AG04449 (cell line): ENCODE measurements at regions not wholly inside any gene's neighbourhood (a gene's known extent, or its start where the extent isn't known, plus 50 kb on each side); places are given as distances from the start of the nearest gene placed in this dataset.

ENCODE experiments used
- CTCF ChIA-PET: fragments of 350-600 bp; formaldehyde crosslinking; extraction: SDS; loops from one replicate; lab custom pipeline; 2021; ENCODE audit warnings: antibody characterized with exemption; lab: Yijun Ruan, JAX
- POLR2A ChIA-PET: fragments of 400-600, 350-600 bp; formaldehyde crosslinking; extraction: SDS; loops from one replicate; lab custom pipeline; 2020; ENCODE audit warnings: antibody characterized with exemption, inconsistent platforms; lab: Yijun Ruan, JAX
- DNase-seq: peaks from one replicate; pipeline ENCODE4 v3.0.0-alpha.2; 2010; ENCODE audit warnings: low read depth, low spot score
- H3K4me3 ChIP-seq: 2 replicates; pipeline ENCODE4 v1.5.1; 2011; ENCODE audit warnings: low read depth, mild to moderate bottlenecking, control low read depth, low read length
- TF ChIP-seq, protein P1 (sequence below): IDR thresholded peaks from one replicate; pipeline ENCODE4 v1.5.1; 2011; ENCODE audit warnings: mild to moderate bottlenecking, moderate library complexity, low read length, control low read depth, inconsistent platforms; ENCODE audit not compliant: insufficient read depth; ENCODE audit errors: missing control alignments

DNA sequence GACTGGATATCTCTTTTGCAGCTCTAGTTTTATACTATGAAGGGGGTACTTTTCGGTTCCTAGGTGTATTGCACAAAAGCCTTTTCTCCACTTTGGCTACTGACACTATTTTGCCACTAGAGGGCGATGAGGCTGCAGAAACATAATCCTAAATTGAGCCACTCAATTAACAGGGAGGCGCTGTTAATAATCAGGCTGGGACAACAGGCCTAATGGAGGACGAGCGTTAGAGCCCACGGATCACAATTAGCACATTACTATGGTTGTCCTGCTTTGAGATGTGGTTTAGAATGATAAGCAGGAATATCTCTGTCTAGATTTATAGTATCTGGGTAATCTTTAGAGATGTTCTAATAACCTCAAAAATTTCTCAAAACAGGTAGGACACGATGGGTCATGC is 62.2 kb upstream of the PMAIP1 start:
- no peak overlapping the region for H3K4me3 ChIP-seq
- CTCF ChIA-PET: interaction anchor here (0.7 to 5.9 kb wide), 37 partner anchors 10 to 530 kb away, joined by 3 to 76 read pairs (median 4); partner anchors contain the start of gene CCBE1
- no peak for DNase-seq
- TF ChIP-seq, protein P1, sequence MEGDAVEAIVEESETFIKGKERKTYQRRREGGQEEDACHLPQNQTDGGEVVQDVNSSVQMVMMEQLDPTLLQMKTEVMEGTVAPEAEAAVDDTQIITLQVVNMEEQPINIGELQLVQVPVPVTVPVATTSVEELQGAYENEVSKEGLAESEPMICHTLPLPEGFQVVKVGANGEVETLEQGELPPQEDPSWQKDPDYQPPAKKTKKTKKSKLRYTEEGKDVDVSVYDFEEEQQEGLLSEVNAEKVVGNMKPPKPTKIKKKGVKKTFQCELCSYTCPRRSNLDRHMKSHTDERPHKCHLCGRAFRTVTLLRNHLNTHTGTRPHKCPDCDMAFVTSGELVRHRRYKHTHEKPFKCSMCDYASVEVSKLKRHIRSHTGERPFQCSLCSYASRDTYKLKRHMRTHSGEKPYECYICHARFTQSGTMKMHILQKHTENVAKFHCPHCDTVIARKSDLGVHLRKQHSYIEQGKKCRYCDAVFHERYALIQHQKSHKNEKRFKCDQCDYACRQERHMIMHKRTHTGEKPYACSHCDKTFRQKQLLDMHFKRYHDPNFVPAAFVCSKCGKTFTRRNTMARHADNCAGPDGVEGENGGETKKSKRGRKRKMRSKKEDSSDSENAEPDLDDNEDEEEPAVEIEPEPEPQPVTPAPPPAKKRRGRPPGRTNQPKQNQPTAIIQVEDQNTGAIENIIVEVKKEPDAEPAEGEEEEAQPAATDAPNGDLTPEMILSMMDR: peak; percentile 79
- POLR2A ChIA-PET: interaction anchor here (0.7 to 1.5 kb wide), 2 partner anchors 62 to 63 kb away, joined by 3 to 4 read pairs; no protein-coding TSS in a partner anchor

DNA sequence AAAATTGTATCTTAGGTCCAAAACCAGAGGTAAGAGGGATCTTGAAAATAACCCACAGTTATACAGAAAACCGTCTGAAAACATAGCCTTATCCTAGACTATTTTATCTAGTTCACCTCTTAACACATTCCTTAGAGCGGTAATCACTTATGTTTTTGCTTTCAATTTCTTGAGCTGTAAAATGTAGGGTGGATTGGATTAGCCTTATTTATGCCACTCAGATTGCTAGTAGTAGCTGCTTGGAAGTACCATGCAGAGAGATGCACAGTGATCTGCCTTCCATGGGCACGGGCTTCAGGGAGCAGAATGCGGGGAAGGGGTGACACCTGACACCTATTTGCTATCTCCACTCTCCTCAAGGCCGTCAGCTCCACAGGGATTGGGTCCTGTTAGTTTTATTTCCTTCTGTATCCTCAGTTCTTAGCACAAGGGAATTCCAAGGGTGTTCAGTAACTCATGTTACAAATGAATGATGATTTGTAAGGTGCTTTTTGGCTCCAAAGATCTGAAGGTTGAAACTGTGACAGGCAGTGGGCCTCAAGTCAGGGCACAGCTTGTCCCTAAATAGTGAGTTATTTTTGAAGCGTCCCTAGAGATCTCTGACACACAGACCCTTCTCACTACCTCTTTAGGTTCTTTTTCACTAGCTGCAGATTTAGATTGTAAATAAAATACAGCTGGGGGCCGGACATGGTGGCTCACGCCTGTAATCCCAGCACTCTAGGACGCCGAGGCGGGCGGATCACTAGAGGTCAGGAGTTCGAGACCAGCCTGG is 64.0 kb upstream of the PMAIP1 start:
- ChIA-PET CTCF (interaction anchor here (0.6 to 5.9 kb wide), 24 partner anchors 9 to 714 kb away, joined by 3 to 76 read pairs (median 6); partner anchors contain the start of genes CCBE1 and PMAIP1), POLR2A (interaction anchor here (0.6 to 1.5 kb wide), 5 partner anchors 46 to 65 kb away, joined by 3 to 4 read pairs (median 3); partner anchors contain the start of gene PMAIP1)
- H3K4me3 ChIP-seq: no peak overlapping the region
- no peak for DNase-seq
- TF ChIP-seq, protein P1: no peak

DNA sequence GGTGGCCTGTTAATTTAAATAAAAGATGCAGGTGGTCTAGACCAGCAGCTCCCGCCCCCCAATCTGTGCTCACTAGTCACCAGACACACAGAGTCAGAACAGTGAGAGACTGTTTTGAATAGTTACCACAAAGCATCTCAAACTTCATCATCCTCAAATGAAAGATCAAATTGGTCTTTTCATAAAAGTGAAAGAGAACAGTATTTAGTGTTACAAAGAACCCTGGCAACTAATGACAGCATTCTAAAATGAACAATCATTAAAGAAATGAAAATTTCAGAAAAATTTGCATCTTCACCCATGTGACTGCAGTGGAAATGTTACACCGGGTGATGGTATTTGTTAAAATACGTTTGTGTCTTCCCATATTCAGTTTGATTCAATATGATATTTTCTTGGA is 65.5 kb upstream of the PMAIP1 start:
- CTCF ChIA-PET: interaction anchor here (0.9 to 5.9 kb wide), 6 partner anchors 11 to 375 kb away, joined by 4 to 76 read pairs (median 13); no protein-coding TSS in a partner anchor
- TF ChIP-seq, protein P1: no peak
- POLR2A ChIA-PET: no interaction called here
- H3K4me3 ChIP-seq: no peak overlapping the region
- no peak for DNase-seq

DNA sequence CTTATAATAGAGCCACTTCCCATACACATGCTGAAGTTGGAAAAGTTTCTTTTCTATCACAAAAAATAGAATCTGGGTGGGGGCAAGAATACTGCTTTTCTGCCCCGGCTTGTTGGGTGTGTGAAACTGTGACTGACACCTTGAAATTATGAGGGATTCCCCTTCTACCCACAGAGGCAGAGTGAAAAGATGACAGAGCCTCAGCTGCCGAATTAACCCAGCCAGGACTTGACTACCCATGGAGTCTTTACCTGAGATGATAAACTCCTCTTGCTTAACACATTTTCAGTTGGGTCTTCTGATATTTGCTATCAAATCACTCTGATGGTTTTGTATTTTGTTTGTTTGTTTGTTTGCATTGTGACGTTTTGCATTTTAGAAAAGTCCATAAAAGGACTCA is 66.0 kb upstream of the PMAIP1 start:
- DNase-seq: no peak
- TF ChIP-seq, protein P1: no peak
- H3K4me3 ChIP-seq: no peak overlapping the region
- ChIA-PET CTCF (interaction anchor here (0.9 to 5.4 kb wide), 4 partner anchors 10 to 374 kb away, joined by 4 to 76 read pairs (median 8); no protein-coding TSS in a partner anchor), POLR2A (no interaction called here)

DNA sequence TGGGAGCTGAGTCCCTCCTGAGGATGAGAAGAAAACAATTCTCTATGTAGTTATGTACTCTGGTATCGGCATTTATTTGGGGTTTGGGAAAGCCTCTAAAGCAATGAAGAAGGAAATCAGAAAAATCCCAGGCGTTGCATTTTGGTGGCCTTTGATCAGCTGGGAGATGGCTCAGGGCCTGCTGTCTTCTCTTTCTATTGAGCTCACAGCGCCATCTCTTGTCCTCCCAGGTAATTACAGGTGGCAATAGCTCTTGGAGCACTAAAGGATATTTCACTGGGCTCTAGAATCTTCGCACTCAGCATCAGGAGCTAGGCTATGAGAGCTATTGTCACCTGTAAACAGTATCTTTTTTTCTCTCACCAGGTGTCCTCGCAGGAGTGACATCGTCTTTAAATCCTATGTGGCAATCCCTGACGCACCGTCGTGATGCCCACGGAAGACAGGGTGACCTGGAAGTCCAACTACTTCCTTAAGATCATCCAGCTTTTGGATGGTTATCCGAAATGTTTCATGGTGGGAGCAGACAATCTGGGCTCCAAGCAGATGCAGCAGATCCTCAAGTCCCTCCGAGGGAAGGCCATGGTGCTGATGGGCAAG is 76.1 kb upstream of the PMAIP1 start:
- H3K4me3 ChIP-seq: no peak overlapping the region
- TF ChIP-seq, protein P1: peak; percentile 79
- ChIA-PET POLR2A (interaction anchor here (0.9 to 2.1 kb wide), 3 partner anchors 41 to 364 kb away, joined by 3 to 9 read pairs (median 5); partner anchors contain the start of gene CCBE1), CTCF (interaction anchor here (0.6 to 7.5 kb wide), 95 partner anchors 8 to 738 kb away, joined by 3 to 258 read pairs (median 5); partner anchors contain the start of genes CCBE1, LMAN1 and PMAIP1)
- no peak for DNase-seq
